HG03039 (cell line): ENCODE measurements at regions not wholly inside any gene's neighbourhood (a gene's known extent, or its start where the extent isn't known, plus 50 kb on each side); places are given as distances from the start of the nearest gene placed in this dataset.

Experiments
- ATAC-seq: cut with Tn5 transposase; IDR thresholded peaks from one replicate; pipeline ENCODE4 v1.9.1; 2021; ENCODE audit warnings: mild to moderate bottlenecking, moderate library complexity; ENCODE audit not compliant: unreplicated experiment

- no peak for ATAC-seq
Measured at GRCh38 chr3:18008706-18009368, 266.4 kb upstream of the TBC1D5 start.

- no peak for ATAC-seq
Measured at GRCh38 chr3:18007980-18008379, 265.5 kb upstream of the TBC1D5 start.

GRCh38 chr3:17995769-17996168 lies 253.3 kb upstream of the TBC1D5 start:
- no peak for ATAC-seq

DNA sequence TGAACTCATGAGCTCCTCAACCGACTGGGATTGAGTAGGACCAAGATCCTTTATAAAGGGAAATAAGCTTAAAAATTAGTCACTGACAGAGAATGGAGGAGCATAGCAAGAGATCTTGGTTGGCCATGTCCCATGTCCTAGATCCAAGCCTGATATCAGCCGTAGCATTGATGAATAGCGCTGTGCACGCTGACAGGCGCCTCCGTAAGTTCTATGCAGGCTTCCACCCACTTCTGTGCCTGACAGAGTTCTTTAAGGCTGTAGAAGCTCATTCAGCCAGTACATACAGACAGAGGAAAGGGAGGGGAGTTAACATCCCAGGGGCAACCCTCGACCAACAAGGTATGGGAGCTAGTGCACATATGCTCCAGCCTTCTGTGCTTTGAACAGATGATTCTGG lies 251.7 kb upstream of the TBC1D5 start:
- ATAC-seq, result no peak

DNA sequence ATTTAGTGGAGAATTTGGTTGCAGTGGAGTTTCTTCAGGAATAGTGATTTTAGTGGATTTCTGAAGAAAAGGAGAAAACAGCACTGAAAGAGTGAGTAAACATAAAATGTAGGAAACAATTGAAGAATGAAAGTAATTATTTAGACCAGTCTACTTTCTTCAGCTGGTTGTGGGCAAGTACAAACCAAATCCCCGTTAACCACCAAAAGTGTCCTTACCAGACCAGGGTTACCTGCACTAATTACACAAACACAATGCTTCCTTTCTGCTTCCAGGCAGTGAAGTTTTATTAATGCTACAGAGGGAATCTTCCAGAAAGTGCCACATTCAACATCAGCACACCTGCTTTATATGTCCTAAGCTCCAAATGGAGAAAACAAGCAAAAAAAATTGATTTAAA lies 248.0 kb upstream of the TBC1D5 start:
- ATAC-seq, result no peak

- ATAC-seq, result no peak
Measured at GRCh38 chr3:17986348-17986816, 244.0 kb upstream of the TBC1D5 start.

DNA sequence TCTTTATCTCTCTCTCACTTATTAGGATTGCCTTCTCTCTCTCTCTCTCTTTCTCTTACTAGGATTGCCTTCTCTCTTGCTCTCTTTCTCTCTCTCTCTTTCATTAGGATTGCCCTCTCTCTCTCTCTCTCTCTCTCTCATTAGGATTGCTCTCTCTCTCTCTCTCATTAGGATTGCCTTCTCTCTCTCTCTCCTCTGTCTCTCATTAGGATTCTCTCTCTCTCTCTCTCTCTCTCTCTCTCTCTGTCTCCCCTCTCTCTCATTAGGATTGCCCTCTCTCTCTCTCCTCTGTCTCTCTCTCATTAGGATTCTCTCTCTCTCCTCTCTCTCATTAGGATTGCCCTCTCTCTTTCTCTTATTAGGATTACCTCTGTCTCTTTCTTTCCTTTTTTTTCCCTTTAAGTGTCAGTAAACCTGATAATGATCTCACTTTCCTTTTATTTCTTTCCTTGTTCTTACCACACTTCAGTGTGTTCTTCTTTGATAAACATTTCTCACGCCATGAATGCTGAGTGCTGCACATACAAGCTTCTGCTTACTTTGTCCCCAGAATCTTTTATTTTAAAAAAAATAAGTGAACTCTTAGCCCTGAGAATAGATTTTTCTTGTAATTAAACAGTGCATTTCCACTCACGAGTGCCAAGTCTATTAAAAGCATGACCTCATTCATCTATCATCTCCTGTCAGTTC lies 243.4 kb upstream of the TBC1D5 start:
- ATAC-seq, result no peak

GRCh38 chr3:17983106-17983505 lies 240.7 kb upstream of the TBC1D5 start:
- no peak for ATAC-seq

DNA sequence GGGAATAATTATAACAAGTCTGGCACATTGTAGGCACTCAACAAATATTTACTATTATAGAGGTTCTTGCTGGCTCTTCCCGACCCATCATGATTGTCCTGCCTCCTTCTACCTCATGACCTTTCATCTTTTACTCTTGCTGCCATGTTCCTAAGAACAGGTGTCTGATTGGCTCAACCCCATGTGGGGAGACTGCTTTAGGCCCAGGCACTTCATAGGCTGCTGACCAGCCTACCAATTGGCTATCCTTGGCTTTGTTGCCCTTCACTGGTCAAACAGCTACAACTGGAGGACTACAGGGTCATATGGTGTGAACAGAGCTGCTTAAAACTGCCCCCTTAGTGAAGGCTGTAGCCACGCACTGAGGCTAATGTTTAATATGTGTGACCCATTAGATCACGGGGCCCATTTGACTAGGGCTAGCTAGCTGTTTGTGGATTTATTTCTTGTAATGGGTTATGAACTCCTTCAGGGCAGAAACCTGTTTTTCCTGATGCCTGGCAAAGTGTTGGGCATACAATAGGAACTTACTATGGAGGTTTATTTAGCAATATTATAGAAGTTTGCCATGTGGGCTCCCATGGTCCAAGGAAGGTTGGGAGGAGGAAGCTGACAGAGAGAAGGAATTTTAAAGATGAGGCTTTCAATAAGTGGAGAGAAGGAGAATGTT lies 239.9 kb upstream of the TBC1D5 start:
- no peak for ATAC-seq

DNA sequence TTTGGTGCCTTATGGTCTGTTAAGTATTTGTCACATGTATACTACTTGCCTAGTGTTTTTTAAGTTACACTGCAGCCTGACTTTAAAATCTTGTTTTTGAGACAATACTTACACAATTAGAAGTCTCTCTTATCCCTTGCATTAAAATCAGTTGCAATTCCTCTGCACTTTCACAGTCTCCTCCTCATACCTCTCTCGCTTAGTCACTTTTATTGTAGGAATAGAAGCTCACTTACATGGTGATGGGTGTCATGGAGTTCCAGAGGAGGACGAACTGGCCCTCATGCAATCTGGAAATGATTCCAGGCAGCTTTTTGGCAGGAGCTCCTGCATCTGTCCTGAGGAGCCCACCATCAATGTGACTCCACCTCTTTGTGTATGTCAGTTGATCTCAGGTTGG lies 238.4 kb upstream of the TBC1D5 start:
- ATAC-seq, result no peak

GRCh38 chr3:17979911-17980310 lies 237.5 kb upstream of the TBC1D5 start:
- no peak for ATAC-seq

DNA sequence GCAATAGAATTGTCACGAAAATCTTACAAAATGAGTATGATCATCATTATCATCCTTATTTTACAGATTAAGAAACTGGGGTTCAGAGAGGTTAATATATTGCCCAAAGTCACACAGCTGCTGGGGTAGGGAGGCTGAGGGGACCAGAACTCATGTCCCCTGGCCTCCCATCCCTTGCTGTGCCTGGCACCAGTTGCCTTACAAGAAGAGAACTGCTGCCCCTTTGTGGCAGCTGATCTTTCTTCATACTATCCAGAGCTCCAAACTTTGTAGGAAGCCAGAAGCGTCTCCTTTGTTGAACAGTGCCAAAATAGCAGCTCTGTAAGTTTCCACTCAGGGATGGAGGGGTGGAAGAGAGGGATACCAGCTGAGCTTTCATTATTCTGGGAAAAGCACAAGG lies 236.8 kb upstream of the TBC1D5 start:
- ATAC-seq, result no peak

DNA sequence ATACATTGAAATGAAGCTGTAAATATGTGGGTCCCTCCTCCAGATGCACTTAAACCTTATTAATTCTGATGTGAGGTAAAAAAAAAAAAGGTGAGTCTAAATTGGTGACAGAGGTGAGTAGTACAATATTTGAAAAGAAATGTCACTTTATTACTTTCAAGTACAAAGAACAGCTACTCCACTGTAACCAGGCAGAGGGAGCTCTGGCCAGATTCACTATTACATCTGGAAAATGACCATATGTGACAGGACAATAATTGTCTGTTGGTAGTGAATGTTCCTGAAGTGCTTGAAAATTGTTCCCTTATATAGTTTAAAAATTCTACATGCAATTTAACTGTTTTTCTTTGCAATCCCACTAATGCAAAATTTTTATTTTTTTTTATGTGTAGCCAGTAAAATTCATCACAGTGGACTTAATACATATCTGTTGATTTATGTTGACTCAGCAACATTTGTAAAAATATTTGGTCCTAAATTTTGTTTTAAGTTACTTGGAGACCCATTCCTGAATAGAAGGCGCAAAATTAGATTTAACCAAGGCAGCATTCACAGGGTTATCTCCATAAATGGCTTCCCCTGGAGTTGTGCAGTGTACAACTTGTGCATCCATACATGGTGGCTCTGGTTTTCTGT lies 231.9 kb upstream of the TBC1D5 start:
- no peak for ATAC-seq

DNA sequence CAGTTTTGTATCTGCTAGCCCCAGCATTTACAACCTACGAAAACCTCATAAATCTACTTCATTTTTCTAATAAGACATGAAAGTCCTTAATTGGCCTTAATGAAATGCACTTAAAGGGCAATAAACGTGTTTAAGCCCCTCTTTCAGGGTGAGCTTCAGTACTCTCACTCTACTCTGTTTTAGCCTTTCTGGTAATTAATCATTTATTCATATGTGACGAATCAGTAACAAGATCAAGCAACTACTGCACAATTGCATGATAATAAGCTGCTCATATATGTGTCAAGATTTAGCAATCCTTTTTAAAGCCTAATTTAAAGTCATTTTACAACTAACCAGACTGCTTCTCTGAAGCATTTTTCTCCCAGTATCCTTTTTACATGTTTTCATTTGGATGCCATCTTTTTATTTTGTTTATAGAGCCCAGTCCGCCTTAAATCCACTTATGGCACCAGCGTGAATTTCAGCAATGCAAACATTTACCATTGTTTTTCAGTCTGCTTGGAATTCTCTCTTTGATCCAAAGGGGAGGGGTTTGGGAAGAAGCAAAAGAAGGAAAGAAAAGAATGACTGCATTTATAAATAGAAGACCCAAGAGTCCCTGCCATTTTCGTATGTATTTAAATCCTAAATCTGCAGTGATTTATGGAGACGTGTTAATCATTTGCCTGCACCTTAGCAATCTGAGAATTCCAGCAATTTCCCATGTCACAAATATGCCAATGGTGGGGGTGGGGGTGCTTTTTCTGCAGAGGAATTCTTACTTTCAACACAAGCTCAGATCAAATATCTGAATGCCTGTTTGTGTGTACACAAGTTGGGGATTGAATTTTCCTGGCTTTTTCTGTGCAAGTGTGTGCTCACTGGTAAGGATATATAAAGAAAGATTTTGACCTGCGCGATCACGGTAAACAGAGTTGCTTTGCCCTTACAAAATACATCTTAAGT lies 230.8 kb upstream of the TBC1D5 start:
- no peak for ATAC-seq

DNA sequence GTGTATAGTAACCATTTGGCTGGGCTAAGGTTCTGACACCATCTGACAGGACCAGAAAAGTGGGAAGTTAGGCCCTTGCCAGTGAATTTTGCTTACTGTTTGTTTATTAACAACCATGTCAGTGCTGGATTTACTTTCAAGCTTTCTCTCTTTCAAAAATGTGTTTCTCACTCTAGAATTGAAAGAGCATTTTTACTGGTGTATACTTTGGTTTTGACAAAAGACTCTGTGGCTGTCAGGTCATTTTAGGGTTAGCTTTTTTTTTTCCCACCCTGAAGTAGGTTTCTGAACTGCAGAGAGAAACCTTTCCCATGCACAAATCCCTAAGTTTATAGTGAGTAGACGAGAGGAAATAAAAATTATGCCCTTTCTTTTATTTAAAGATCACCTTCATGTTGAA lies 230.0 kb upstream of the TBC1D5 start:
- ATAC-seq, result no peak

GRCh38 chr3:17972030-17972429 lies 229.6 kb upstream of the TBC1D5 start:
- ATAC-seq, result no peak

DNA sequence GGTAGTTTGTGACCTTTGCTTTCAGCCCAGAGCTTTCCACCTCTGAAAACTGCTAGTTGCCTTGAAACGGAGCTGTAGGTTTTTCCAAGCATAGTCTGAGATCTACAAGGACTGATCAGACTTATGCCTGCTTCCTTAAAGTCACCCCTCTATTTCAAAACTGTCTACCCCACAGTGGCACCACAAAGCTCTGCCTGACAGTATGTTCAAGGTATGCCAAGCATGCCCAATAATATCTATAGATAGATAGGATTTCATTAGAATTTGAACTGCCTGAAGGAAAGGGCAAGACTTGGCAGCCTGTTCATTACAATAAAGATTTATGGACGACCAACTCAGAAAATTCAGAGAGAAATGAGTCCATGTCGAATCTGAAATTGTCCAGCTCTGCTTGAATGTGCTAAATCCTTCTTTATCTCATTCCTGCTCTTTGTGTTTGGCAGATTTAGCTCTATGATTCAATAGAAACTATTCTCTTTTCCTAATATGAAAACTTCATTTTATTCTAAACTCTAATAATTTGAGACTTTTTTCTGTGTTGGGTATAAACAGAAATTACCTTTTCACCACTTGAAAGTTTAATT lies 227.6 kb upstream of the TBC1D5 start:
- no peak for ATAC-seq

GRCh38 chr3:17969244-17969643 lies 226.8 kb upstream of the TBC1D5 start:
- ATAC-seq, result no peak

DNA sequence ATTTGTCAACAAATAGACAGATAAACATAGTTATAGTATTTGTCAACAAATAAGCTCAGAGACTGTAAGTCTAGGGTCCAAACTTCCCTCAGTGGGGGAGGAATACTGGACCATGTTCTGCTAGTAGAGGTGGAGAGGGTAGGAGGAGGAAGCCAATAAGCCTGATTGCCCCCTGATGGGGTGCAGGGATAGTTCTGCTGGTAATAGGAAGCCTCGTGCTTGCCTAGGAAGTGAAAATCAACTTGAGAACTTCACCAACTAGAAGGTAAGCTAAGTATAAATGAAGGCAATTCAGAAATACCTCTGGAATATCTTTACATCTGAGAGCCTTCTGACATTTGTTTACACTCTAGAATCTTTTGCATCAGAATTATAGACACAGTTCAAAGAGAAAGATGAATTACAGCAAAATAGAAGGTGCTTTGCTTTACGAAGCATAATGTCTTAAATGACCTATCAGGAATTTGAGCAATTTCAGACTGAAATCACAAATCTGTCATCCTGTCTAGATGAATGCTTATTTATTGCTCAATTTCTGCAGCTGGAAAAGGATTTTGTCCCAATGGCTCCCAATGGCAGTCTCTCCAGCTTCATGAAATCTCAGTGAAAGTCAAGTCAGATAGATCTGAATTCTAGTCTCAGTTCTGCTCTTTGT lies 225.6 kb upstream of the TBC1D5 start:
- no peak for ATAC-seq

GRCh38 chr3:17967111-17967510 lies 224.7 kb upstream of the TBC1D5 start:
- ATAC-seq, result no peak
